GM23338 (cell line): ENCODE measurements at regions not wholly inside any gene's neighbourhood (a gene's known extent, or its start where the extent isn't known, plus 50 kb on each side); places are given as distances from the start of the nearest gene placed in this dataset.
"Not testable (repeated sequence)": the region's sequence is repeated elsewhere in the genome, so short reads cannot be mapped to it uniquely, and the experiment has no call there.

Source experiments
- ATAC-seq: fragments of 200-7000 bp; cut with Tn5 transposase; 3 replicates; pipeline ENCODE4 v1.9.1; 2020
- DNase-seq: peaks from one replicate; pipeline ENCODE4 v3.0.0-alpha.2; 2015; ENCODE audit warnings: low spot score
- H2AFZ ChIP-seq: fragments of 200-600 bp; sonication (generic); 2 replicates; pipeline ENCODE4 v1.8.0; 2016; ENCODE audit warnings: antibody characterized with exemption, mild to moderate bottlenecking, moderate library complexity
- H3F3A ChIP-seq: fragments of 200-600 bp; sonication (generic); replicated peaks from 2 replicates; pipeline ENCODE4 v1.8.0; 2017; ENCODE audit warnings: antibody characterized with exemption, mixed run types, low read depth
- H3K27ac ChIP-seq: fragments of 200-600 bp; sonication (generic); 2 replicates; pipeline ENCODE4 v1.6.1; 2016; ENCODE audit warnings: low read depth
- H3K27me3 ChIP-seq: fragments of 200-600 bp; sonication (generic); 2 replicates; pipeline ENCODE4 v1.8.0; 2016; ENCODE audit warnings: mild to moderate bottlenecking, mixed run types, moderate library complexity; ENCODE audit not compliant: insufficient read depth
- H3K36me3 ChIP-seq: fragments of 200-600 bp; sonication (generic); 2 replicates; pipeline ENCODE4 v1.8.0; 2016; ENCODE audit warnings: mild to moderate bottlenecking; ENCODE audit not compliant: insufficient read depth
- H3K4me1 ChIP-seq: fragments of 200-600 bp; sonication (generic); 2 replicates; pipeline ENCODE4 v1.8.0; 2016; ENCODE audit warnings: mild to moderate bottlenecking, moderate library complexity; ENCODE audit not compliant: insufficient read depth
- H3K4me2 ChIP-seq: fragments of 200-600 bp; sonication (generic); 2 replicates; pipeline ENCODE4 v1.7.1; 2017; ENCODE audit warnings: mixed run types
- H3K4me3 ChIP-seq: fragments of 200-600 bp; sonication (generic); 2 replicates; pipeline ENCODE4 v1.6.1; 2016; ENCODE audit warnings: mixed run types
- H3K79me2 ChIP-seq: fragments of 200-600 bp; sonication (generic); replicated peaks from 2 replicates; pipeline ENCODE4 v1.8.0; 2017; ENCODE audit warnings: mild to moderate bottlenecking; ENCODE audit not compliant: insufficient read depth
- H3K9me2 ChIP-seq: fragments of 200-600 bp; sonication (generic); 2 replicates; pipeline ENCODE4 v1.8.0; 2017; ENCODE audit not compliant: insufficient read depth
- H4K20me1 ChIP-seq: fragments of 200-600 bp; sonication (generic); replicated peaks from 2 replicates; pipeline ENCODE4 v1.8.0; 2017; ENCODE audit warnings: mild to moderate bottlenecking; ENCODE audit not compliant: insufficient read depth
- H3K27ac Mint-ChIP-seq: 2 replicates; pipeline ENCODE4 v1.8.0; 2020; ENCODE audit warnings: inconsistent platforms, mild to moderate bottlenecking, moderate library complexity, mixed read lengths
- H3K27me3 Mint-ChIP-seq: 3 replicates; pipeline ENCODE4 v1.8.0; 2022; ENCODE audit warnings: low read depth, mild to moderate bottlenecking, moderate library complexity, mixed read lengths, inconsistent platforms; ENCODE audit not compliant: insufficient read depth, poor library complexity
- H3K36me3 Mint-ChIP-seq: 3 replicates; pipeline ENCODE4 v1.8.0; 2021; ENCODE audit warnings: low read depth, mild to moderate bottlenecking, inconsistent platforms, moderate library complexity, mixed read lengths
- H3K4me1 Mint-ChIP-seq: 3 replicates; pipeline ENCODE4 v1.8.0; 2020; ENCODE audit warnings: mild to moderate bottlenecking, inconsistent platforms, mixed read lengths
- H3K4me3 Mint-ChIP-seq: 3 replicates; pipeline ENCODE4 v1.8.0; 2021; ENCODE audit warnings: moderate library complexity, mild to moderate bottlenecking, inconsistent platforms, mixed read lengths
- H3K9me3 Mint-ChIP-seq: 3 replicates; pipeline ENCODE4 v1.8.0; 2020; ENCODE audit warnings: moderate library complexity, mild to moderate bottlenecking, inconsistent platforms, mixed read lengths
- EZH2phosphoT487 ChIP-seq: fragments of 200-600 bp; sonication (generic); IDR thresholded peaks from one replicate; pipeline ENCODE4 v1.8.1; 2018; ENCODE audit warnings: antibody characterized with exemption; ENCODE audit not compliant: unreplicated experiment
- STAT1 ChIP-seq: IDR thresholded peaks from one replicate; pipeline ENCODE4 v1.6.1; 2016; ENCODE audit warnings: antibody characterized with exemption; ENCODE audit not compliant: unreplicated experiment
- TF ChIP-seq, protein P1 (sequence below), 2 experiments: fragments of 200-600 bp in 1 of 2; sonication (generic) in 1 of 2; conservative IDR thresholded peaks; 2 replicates each; pipeline versions ENCODE4 v1.5.1 to v1.6.1; 2016 to 2017; ENCODE audit warnings: antibody characterized with exemption in 2 of 2, low read depth in 2 of 2, mild to moderate bottlenecking in 2 of 2, moderate library complexity in 1 of 2
- TF ChIP-seq, protein P2 (sequence below): IDR thresholded peaks from 2 replicates; pipeline ENCODE4 v1.6.1; 2016; ENCODE audit warnings: antibody characterized with exemption
- TF ChIP-seq, protein P3 (sequence below): fragments of 250-450 bp; sonication (Bioruptor Pico); IDR thresholded peaks from 2 replicates; pipeline ENCODE4 v1.5.0; 2020; ENCODE audit warnings: mild to moderate bottlenecking, moderate library complexity

DNA sequence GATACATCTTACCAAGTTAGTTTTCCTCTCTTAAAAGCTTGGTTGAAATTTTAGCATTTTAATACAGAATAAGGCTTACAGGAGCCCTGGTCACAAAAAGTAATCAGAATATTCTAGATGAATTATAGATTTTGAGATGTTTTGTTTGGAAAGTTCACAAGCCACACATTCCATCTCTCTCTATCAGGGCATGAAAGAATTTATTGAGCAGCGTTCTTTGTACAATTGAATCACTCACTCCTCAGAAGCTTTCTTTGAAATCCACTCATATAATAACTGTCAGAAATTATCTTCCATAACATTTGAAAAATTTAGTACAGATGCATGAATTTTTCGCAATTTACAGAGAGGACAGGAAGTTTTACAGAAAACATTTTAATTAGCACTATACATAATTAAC, 938.6 kb upstream of the MDGA2 start:
- no peaks in the 10 kb centered on the region for H3K4me1 ChIP-seq
- no peak for ATAC-seq
- peaks cover 6% of the 10 kb centered on the region; the same call in 1 of the 3 replicates for H3K36me3 Mint-ChIP-seq
- H4K20me1 ChIP-seq: no peaks in the 10 kb centered on the region
- TF ChIP-seq, protein P1, sequence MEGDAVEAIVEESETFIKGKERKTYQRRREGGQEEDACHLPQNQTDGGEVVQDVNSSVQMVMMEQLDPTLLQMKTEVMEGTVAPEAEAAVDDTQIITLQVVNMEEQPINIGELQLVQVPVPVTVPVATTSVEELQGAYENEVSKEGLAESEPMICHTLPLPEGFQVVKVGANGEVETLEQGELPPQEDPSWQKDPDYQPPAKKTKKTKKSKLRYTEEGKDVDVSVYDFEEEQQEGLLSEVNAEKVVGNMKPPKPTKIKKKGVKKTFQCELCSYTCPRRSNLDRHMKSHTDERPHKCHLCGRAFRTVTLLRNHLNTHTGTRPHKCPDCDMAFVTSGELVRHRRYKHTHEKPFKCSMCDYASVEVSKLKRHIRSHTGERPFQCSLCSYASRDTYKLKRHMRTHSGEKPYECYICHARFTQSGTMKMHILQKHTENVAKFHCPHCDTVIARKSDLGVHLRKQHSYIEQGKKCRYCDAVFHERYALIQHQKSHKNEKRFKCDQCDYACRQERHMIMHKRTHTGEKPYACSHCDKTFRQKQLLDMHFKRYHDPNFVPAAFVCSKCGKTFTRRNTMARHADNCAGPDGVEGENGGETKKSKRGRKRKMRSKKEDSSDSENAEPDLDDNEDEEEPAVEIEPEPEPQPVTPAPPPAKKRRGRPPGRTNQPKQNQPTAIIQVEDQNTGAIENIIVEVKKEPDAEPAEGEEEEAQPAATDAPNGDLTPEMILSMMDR (conservative IDR thresholded peaks at IDR 0.05; ENCODE audit: low read depth in 2 of 2): no peak
- TF ChIP-seq, protein P2, sequence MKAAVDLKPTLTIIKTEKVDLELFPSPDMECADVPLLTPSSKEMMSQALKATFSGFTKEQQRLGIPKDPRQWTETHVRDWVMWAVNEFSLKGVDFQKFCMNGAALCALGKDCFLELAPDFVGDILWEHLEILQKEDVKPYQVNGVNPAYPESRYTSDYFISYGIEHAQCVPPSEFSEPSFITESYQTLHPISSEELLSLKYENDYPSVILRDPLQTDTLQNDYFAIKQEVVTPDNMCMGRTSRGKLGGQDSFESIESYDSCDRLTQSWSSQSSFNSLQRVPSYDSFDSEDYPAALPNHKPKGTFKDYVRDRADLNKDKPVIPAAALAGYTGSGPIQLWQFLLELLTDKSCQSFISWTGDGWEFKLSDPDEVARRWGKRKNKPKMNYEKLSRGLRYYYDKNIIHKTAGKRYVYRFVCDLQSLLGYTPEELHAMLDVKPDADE: no peak
- TF ChIP-seq, protein P3, sequence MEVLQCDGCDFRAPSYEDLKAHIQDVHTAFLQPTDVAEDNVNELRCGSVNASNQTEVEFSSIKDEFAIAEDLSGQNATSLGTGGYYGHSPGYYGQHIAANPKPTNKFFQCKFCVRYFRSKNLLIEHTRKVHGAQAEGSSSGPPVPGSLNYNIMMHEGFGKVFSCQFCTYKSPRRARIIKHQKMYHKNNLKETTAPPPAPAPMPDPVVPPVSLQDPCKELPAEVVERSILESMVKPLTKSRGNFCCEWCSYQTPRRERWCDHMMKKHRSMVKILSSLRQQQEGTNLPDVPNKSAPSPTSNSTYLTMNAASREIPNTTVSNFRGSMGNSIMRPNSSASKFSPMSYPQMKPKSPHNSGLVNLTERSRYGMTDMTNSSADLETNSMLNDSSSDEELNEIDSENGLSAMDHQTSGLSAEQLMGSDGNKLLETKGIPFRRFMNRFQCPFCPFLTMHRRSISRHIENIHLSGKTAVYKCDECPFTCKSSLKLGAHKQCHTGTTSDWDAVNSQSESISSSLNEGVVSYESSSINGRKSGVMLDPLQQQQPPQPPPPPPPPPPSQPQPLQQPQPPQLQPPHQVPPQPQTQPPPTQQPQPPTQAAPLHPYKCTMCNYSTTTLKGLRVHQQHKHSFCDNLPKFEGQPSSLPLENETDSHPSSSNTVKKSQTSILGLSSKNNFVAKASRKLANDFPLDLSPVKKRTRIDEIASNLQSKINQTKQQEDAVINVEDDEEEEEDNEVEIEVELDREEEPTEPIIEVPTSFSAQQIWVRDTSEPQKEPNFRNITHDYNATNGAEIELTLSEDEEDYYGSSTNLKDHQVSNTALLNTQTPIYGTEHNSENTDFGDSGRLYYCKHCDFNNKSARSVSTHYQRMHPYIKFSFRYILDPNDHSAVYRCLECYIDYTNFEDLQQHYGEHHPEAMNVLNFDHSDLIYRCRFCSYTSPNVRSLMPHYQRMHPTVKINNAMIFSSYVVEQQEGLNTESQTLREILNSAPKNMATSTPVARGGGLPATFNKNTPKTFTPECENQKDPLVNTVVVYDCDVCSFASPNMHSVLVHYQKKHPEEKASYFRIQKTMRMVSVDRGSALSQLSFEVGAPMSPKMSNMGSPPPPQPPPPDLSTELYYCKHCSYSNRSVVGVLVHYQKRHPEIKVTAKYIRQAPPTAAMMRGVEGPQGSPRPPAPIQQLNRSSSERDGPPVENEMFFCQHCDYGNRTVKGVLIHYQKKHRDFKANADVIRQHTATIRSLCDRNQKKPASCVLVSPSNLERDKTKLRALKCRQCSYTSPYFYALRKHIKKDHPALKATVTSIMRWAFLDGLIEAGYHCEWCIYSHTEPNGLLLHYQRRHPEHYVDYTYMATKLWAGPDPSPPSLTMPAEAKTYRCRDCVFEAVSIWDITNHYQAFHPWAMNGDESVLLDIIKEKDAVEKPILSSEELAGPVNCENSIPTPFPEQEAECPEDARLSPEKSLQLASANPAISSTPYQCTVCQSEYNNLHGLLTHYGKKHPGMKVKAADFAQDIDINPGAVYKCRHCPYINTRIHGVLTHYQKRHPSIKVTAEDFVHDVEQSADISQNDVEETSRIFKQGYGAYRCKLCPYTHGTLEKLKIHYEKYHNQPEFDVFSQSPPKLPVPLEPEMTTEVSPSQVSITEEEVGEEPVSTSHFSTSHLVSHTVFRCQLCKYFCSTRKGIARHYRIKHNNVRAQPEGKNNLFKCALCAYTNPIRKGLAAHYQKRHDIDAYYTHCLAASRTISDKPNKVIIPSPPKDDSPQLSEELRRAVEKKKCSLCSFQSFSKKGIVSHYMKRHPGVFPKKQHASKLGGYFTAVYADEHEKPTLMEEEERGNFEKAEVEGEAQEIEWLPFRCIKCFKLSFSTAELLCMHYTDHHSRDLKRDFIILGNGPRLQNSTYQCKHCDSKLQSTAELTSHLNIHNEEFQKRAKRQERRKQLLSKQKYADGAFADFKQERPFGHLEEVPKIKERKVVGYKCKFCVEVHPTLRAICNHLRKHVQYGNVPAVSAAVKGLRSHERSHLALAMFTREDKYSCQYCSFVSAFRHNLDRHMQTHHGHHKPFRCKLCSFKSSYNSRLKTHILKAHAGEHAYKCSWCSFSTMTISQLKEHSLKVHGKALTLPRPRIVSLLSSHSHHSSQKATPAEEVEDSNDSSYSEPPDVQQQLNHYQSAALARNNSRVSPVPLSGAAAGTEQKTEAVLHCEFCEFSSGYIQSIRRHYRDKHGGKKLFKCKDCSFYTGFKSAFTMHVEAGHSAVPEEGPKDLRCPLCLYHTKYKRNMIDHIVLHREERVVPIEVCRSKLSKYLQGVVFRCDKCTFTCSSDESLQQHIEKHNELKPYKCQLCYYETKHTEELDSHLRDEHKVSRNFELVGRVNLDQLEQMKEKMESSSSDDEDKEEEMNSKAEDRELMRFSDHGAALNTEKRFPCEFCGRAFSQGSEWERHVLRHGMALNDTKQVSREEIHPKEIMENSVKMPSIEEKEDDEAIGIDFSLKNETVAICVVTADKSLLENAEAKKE (CRISPR knock-in tag): no peak
- TF ChIP-seq EZH2phosphoT487 (no peak), STAT1 (no peak)
- H3K4me3 ChIP-seq: no peak overlapping the region
- no peak overlapping the region for H3K4me3 Mint-ChIP-seq
- no peak for DNase-seq
- no peaks in the 10 kb centered on the region for H3F3A ChIP-seq
- H3K79me2 ChIP-seq: no peaks in the 10 kb centered on the region
- H3K27me3 ChIP-seq: no peaks in the 10 kb centered on the region
- no peak overlapping the region for H2AFZ ChIP-seq
- no peaks in the 10 kb centered on the region for H3K4me1 Mint-ChIP-seq
- no peaks in the 10 kb centered on the region for H3K9me2 ChIP-seq
- H3K27ac ChIP-seq: no peak overlapping the region
- no peak overlapping the region for H3K4me2 ChIP-seq
- no peaks in the 10 kb centered on the region for H3K27me3 Mint-ChIP-seq
- H3K27ac Mint-ChIP-seq: no peak overlapping the region
- H3K36me3 ChIP-seq: no peaks in the 10 kb centered on the region
- H3K9me3 Mint-ChIP-seq: peaks cover 18% of the 10 kb centered on the region

DNA sequence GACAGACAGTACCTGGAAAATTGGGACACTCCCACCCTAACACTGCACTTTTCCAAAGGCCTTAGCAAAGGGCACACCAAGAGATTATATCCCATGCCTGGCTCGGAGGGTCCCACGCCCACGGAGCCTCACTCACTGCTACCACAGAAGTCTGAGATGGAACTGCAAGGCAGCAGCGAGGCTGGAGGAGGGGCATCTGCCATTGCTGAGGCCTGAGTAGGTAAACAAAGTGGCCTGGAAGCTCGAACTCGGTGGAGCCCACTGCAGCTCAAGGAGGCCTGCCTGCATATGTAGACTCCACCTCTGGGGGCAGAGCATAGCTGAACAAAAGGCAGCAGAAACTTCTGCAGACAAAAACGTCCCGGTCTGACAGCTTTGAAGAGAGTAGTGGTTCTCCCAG, 931.6 kb upstream of the MDGA2 start:
- not testable (repeated sequence) for H3K4me2 ChIP-seq, H3K27ac ChIP-seq, H3K9me2 ChIP-seq, H3K36me3 ChIP-seq, H3K4me3 Mint-ChIP-seq, H3K4me1 ChIP-seq, DNase-seq, ATAC-seq, H3K27me3 ChIP-seq, H3K79me2 ChIP-seq, H3F3A ChIP-seq, H3K36me3 Mint-ChIP-seq, H3K4me1 Mint-ChIP-seq, H4K20me1 ChIP-seq, H3K4me3 ChIP-seq, H3K27me3 Mint-ChIP-seq, H3K27ac Mint-ChIP-seq
- peaks cover 16% of the 10 kb centered on the region for H3K9me3 Mint-ChIP-seq
- H2AFZ ChIP-seq: peak overlapping the region; percentile 10; the same call in 1 of the 2 replicates
